ENCODE measurements at regions not wholly inside any gene's neighbourhood (a gene's known extent, or its start where the extent isn't known, plus 50 kb on each side); places are given as distances from the start of the nearest gene placed in this dataset.
"Not testable (repeated sequence)": the region's sequence is repeated elsewhere in the genome, so short reads cannot be mapped to it uniquely, and the experiment has no call there.

- DNase-seq = peak; percentile 9
These were observed 62.9 kb downstream of the GLRX5 start for GRCh38 chr14:95597784-95598211.

GRCh38 chr14:95601650-95602049 lies 66.8 kb downstream of the GLRX5 start:
- DNase-seq = peak; percentile 5

GRCh38 chr14:95603415-95603814 lies 68.6 kb downstream of the GLRX5 start:
- DNase-seq = no peak

GRCh38 chr14:95606266-95606665 lies 71.4 kb downstream of the GLRX5 start:
- no peak for DNase-seq

- no peak for DNase-seq
These were observed 73.9 kb downstream of the GLRX5 start for GRCh38 chr14:95608637-95609235.

GRCh38 chr14:95609398-95609990 lies 74.6 kb downstream of the GLRX5 start:
- peak; percentile 67 for DNase-seq

- no peak for DNase-seq
These were observed 74.8 kb upstream of the TCL1B start for GRCh38 chr14:95611293-95611880.

- no peak for DNase-seq
These were observed 71.9 kb upstream of the TCL1B start for GRCh38 chr14:95614349-95614748.

- DNase-seq = no peak
These were observed 69.5 kb upstream of the TCL1B start for GRCh38 chr14:95616745-95617144.

GRCh38 chr14:95619785-95620417 lies 66.3 kb upstream of the TCL1B start:
- DNase-seq = no peak

- no peak for DNase-seq
These were observed 65.6 kb upstream of the TCL1B start for GRCh38 chr14:95620659-95621059.

GRCh38 chr14:95623195-95623594 lies 63.0 kb upstream of the TCL1B start:
- DNase-seq = no peak

- not testable (repeated sequence) for DNase-seq
These were observed 60.5 kb upstream of the TCL1B start for GRCh38 chr14:95625710-95626109.

GRCh38 chr14:95635051-95635450 lies 51.2 kb upstream of the TCL1B start:
- DNase-seq = no peak
